ENCODE measurements at regions not wholly inside any gene's neighbourhood (a gene's known extent, or its start where the extent isn't known, plus 50 kb on each side); places are given as distances from the start of the nearest gene placed in this dataset.
"Not testable (repeated sequence)": the region's sequence is repeated elsewhere in the genome, so short reads cannot be mapped to it uniquely, and the experiment has no call there.

DNA sequence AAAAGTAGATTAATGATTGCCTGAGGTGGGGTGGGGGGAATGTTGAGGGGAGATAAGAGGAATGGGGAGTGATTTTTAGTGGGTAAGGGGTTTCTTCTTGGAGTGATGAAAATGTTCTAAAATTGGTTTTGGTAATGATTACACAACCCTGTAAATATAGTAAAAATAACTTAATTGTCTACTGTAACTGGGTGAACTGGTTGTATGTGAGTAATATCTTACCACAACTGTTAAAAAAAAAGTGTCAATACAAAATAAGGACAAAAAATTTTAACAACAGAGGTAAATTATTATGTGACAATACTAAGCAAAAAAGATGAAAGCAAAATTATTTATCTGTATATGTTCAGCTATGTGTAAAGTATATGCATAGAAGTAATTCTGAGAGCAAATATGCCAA, 86.3 kb upstream of the RASSF8 start:
- no peak for DNase-seq (ENCODE audit: low read depth)

DNA sequence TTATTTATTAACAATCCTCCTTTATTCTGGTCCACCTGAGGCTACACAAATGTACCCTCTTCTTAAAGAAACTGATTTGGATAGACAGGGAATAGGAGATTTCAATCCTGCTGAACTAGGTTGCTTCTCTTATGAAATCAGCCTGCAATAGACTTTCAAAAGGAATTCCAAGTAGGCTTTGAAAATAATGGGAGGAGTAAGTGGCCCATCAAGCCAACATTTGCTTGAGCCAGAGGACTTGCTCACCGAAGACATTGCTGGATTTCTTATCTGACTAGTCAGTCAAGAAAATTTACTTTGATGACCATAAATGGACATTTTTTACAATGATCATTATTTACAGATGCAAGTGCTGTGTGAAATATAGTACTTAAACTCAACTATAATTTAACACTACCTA, 82.8 kb upstream of the RASSF8 start:
- no peak for DNase-seq (ENCODE audit: low read depth)

DNA sequence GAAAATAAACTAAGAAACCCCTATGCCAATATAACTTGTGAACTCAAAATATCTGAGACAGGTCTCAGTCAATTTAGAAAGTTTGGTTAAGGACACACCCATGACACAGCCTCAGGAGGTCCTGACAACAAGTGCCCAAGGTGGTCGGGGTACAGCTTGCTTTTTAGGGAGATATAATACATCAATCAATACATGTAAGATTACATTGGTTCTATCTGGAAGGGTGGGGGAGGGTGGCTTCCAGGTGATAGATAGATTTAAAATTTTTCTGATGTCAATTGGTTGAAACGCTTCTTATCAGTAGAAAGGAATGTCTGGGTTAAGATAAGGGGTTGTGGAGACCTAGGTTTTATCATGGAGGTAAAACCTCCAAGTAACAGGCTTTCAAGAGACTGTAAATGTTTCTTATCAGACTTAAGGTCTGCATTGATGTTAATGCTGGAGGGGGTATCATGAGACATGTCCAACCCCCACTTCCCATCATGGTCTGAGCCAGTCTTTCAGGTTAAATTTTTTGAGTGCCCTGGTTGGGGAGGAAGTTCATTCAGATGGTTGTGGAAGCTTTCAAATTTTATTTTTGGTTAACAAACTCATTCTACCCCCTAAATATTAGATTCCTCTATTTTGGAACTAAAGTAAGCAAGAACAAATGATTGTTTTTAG, 82.0 kb upstream of the RASSF8 start:
- no peak for DNase-seq (ENCODE audit: low read depth)

DNA sequence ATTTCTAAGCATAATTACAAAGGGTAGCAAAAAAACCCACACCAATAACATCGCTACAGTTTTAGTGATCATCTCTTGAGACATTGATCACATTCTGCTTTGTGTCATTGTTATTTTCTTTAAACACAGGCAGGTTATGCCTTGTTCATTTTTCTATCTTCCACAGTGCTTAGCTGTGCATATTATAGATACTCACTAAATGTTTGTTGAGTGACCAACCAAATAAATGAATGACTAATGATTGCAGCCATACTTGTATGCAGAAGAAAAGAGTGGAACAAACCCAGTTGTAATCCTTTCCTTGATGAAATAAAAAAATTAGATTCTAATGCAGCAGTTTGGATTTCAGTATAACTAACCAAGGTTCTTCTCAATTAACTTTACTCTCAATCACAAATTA, 81.0 kb upstream of the RASSF8 start:
- no peak for DNase-seq (ENCODE audit: low read depth)

DNA sequence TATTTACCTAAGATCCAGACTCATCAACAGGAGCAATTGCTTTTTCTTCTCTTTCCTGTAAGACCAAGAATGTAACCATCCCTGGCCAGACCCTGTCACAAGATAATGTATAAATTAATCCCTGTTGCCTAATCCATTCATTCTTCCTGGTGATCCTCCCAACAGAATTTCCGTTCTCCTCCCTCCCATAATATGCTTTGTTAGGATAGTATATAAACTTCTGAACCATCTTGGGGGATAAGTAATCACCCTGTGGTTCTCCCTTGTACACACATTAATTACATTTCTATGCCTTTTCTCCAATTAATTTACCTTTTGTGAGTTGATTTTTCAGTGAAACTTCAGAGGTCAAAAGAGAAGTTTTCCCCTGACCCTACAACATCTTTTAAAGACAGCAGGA, 76.2 kb upstream of the RASSF8 start:
- DNase-seq (ENCODE audit: low read depth) = no peak

DNA sequence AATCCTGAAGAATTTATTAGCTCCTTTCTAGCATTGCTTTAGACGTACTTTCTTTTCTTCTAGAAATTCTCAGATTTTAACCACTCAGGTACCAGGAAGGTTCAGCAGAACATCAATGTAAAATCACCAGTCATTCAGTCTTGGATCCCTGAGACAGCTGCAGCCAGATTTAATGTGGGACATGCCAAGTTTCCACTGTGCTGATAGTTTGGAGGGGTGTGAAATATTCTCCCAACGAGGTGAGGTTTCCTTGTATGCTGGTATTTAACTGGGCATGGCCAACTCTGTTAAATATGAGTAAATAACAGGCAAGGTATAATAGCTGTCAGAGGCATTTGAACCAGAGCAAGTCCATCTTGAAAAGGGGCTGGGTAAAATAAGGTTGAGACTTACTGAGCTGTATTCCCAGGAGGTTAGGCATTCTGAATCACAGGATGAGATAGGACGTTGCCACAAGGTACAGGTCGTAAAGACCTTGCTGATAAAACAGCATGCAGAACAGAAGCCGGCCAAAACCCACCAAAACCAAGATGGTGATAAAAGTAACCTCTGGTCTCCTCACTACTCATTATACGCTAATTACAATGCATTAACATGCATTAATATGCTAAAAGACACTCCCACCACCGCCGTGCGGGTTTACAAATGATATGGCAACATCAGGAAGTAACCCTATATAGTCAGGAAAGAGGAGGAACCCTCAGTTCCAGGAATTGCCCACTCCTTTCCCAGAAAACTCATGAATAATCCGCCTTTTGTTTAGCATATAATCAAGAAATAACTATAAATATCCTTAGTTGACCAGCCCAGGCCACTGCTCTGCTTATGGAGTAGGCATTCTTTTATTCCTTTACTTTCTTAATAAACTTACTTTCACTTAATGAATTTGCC, 75.2 kb upstream of the RASSF8 start:
- DNase-seq (ENCODE audit: low read depth) = no peak

DNA sequence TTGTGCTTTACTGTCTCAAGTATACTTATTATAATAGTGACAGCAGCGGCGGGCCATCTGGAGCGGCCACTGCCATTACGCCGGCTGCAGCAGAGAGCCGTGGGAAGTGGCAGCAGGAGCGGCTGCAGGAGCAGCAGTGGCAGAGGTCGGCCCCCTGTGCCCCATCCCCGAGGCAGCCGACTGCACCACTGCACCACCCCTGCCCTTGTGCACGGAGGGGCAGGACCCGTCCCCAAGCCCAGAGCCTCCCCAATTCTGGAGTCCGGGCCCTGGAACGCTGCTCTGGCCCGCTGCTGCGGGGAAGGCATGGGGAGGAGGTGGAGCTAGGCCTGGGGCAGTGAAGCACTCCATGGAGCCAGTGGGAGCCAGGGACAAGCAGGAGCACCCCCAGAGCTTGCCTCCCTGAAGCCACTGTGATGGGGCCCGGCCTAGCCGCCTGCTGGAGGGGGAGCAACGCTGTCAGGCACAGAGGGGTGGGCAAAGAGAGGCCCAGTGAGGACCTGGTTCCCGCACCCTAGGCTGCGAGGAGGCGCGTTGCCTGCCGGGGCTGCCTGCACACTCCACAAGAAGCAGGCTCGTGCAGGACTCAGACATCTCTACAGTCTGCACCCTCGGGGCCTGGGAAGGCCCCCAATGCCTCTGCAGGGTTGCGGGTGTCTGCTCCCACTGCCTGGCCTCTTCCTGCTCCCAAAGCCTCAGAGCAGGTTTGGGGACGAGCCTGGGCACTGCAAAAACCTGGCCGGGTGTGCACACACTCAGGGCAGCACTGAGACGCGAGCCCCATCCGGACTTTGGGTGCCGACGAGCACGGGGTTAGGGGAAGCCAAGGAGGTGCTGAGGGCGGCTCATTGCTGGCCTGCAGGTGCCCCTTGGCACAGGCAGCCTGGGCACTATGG, 74.2 kb upstream of the RASSF8 start:
- DNase-seq (ENCODE audit: low read depth) = no peak

DNA sequence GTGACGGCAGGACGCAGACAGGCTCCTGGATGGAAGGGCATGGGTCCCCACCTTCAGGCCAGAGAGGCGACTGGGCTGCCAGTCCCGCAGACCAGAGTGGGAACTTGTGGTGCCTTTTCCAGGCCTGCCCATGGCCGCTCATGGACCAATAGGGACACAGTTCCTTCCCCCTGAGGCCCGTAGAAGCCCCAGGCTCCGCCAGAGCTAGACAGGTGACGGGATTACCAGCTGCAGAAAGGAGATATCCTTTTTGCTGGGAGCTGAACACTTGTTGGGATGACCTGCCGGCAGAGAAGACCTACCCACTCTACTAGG, 73.6 kb upstream of the RASSF8 start:
- no peak for DNase-seq (ENCODE audit: low read depth)

DNA sequence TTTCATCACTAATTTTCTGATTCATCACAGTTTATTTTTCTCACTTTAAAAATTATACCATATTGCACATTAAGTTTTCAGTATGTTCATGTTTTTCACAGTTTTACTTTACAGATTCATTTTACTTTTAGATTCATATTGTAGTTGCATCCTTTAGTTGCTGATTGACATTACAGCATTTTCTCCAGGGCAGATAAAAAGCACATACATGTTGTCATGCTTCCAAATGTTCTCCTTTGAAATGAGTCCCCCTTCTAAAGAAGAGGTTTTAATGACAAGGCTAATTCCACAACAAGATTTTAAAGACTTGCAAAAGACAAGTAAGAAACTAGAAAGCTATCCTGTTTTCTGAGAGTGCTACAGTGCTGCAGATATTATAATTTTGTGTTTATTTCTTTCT, 72.1 kb upstream of the RASSF8 start:
- DNase-seq (ENCODE audit: low read depth) = no peak

DNA sequence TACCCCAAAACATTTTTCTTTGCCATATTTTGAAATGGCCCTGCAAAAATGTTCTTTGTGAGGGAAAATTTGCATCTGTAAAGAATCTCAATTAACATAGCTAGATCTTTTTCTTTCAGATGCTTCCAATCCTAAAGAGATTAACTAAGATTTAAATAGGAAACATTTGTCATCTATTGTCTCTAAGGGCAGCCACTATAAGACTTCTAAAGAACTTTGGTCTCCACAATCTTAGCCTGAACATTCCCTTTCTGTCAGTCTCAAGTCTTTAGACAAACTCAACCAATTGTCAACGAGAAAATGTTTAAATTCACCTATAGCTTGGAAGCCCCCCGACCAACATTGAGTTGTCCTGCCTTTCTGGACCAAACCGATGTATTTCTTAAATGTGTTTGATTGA, 71.1 kb upstream of the RASSF8 start:
- no peak for DNase-seq (ENCODE audit: low read depth)

DNA sequence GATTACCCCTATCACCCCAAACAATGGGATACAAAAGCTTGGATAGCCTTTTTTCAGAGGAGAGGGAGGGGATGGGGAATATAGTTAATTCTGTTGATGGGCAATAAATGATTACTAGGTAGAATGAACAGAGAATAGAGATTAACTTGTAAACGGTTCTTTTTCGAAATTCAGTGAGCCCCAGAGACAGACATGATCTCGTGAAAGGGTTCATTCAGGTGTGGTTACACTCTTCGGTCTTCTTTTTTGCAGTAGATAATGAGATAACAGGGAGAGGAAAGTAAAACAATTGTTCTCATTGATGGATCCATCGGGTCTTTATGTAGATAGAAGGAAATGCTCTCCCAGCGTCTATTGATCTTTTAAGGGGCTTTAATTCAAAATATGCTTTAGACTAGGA, 69.3 kb upstream of the RASSF8 start:
- no peak for DNase-seq (ENCODE audit: low read depth)

DNA sequence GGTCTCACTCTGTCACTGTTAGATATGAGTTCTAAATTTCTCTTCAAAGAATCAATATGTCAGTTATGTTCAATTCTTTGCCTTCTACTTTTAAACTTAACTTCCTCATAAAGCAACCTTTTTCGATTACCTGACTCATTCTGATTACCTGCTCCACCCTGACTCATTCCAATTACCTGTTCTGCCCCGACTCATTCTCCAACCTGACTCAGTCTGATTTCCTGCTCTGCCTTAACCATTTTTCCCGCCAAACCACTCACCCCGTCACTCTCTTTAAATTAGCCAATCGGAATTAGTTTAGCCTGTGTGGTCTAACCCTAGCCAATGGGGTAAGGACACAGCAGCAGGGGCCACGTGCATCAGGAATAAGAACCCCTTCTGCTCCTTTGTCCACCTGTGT, 67.4 kb upstream of the RASSF8 start:
- not testable (repeated sequence) for DNase-seq (ENCODE audit: low read depth)

DNA sequence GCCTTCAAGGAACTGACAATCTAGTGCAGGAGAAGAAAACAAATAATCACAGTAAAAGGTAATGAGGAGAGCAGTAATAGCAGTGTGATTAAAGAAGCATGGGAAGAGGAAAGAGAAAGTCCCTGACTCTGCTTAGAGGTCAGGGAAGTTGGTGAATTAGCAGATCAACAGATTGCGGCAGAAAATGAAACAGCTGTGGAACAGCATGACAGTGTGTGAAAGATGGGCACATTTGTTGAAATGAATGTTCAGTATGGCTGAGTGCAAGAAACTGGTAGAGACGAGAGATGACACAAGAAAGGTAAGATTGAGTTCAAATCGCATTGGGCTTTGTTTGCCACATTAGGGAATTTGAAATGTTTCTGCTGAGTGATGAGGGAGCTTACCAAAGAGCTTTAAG, 63.7 kb upstream of the RASSF8 start:
- no peak for DNase-seq (ENCODE audit: low read depth)

DNA sequence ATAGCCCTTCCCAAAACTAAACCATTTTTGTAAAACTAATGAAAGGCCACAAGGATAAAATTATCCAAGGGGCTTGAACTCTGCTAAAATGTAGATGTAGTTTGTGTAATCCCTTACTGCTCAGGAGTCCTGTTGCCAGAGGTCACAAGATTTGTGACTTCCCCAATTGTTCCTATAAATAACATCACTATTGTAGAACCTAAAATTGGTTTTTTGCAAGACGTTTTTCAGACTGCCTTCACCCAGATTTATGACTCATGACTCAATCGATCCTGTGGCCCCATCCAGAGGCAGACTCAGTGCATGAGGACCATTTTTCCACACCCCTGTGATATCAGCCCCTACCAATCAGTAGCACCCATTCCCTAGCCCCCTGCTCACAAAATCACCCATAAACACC, 61.5 kb upstream of the RASSF8 start:
- DNase-seq (ENCODE audit: low read depth) = no peak

DNA sequence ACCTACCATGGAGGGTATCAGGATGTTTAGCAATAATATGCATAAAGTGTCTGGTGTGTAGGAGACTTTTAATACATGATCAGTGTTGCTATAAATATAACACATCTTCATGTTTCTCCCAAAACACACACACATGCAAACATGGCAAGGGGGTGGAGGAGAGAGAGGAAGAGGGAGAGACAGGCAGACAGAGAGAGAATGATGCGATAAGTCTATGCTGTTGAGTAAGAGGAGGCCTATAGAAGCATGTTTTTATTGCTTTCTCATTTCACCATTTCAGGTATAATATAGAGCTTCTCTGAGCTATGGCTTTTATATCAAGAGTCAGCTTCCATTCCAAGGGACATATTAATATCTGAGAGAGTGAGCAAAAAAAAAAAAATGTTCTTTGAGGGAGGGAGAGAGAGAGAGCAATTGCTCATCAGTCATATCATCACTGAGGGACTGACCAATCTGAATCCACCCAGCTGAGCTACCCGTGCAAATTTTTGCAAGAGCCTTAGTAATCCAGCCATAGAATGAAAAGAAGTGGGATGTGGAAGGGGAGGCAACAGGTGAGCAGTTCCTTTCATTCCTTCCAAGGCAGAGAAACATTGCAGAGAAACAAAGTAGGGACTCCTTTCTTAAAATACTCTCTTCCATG, 54.8 kb upstream of the RASSF8 start:
- no peak for DNase-seq (ENCODE audit: low read depth)

DNA sequence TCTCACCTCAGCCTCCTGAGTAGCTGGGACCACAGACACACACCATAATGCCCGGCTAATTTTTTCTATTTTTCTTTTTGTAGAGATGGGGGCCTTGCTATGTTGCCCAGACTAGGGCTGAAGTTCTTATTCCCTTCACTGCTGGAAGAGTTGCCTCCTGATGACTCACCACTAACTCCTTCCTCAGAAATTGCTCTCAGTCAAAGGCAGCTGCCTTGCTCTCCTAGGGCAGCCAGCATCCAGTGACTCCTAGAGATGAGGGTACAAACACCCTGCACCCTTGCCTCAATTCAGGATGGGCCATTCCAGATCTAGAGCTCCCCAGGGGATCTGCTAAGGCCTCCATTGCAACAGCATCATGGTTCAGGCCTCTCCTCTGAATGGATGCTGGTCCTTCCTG, 54.0 kb upstream of the RASSF8 start:
- DNase-seq (ENCODE audit: low read depth) = peak; percentile 11

DNA sequence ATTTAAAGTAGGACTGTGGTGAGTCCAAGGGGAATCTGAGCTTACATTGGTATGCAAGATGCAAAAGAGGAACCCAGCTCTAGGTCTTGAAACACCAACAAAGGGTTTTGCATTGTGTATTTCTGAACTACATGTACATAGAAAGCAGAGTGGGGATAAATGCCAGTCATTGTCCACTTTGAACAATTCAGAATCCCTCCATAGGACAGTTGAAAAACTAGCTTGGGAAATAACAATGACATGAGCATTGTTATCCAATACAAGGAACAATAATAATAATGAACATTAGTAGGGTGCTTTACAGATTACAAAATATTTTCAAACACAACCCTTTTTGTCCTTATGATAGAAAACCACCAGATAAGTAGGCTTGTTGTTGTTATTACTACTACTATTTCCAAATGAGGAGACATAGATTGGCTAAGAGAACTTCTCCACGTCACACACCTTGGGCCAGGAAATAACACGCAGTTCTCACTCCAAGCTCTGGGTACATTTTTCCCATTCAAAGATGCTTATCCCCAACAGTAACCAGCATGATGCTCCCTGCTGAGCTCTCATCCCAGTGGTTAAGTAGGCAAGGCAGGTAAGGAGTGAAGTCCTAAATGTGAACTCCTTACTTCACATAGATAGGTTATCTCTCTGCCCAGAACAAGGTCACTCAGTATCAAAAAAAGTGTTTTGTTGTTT, 51.7 kb upstream of the RASSF8 start:
- no peak for DNase-seq (ENCODE audit: low read depth)

All from non-pigmented ciliary epithelial cell (primary cell).